ENCODE measurements at regions not wholly inside any gene's neighbourhood (a gene's known extent, or its start where the extent isn't known, plus 50 kb on each side); places are given as distances from the start of the nearest gene placed in this dataset.

- DNase-seq (ENCODE audit: low spot score, unreplicated experiment) = no peak
- Mint-ChIP-seq H3K27me3 (peaks cover 19% of the 10 kb centered on the region), H3K4me3 (ENCODE audit: low read depth) (no peak overlapping the region), H3K9me3 (ENCODE audit: low read depth) (peaks cover 12% of the 10 kb centered on the region), H3K4me1 (ENCODE audit: low read depth) (peaks cover 2% of the 10 kb centered on the region), H3K27ac (no peak overlapping the region), H3K36me3 (ENCODE audit: insufficient read depth) (peaks cover 2% of the 10 kb centered on the region)
- TF ChIP-seq CTCF (IDR thresholded peaks at IDR 0.05; ENCODE audit: unreplicated experiment) = no peak
Measured at GRCh38 chr5:133731951-133732350, 119.6 kb upstream of the FSTL4 start.

GRCh38 chr5:133730866-133731265 is 118.5 kb upstream of the FSTL4 start:
- no peak for DNase-seq (ENCODE audit: low spot score, unreplicated experiment)
- Mint-ChIP-seq H3K4me1 (ENCODE audit: low read depth) (peaks cover 2% of the 10 kb centered on the region), H3K27me3 (peaks cover 22% of the 10 kb centered on the region), H3K27ac (no peak overlapping the region), H3K36me3 (ENCODE audit: insufficient read depth) (peaks cover 2% of the 10 kb centered on the region), H3K4me3 (ENCODE audit: low read depth) (no peak overlapping the region), H3K9me3 (ENCODE audit: low read depth) (peaks cover 12% of the 10 kb centered on the region)
- TF ChIP-seq CTCF (IDR thresholded peaks at IDR 0.05; ENCODE audit: unreplicated experiment) = no peak

GRCh38 chr5:133730346-133730745 is 118.0 kb upstream of the FSTL4 start:
- no peaks in the 10 kb centered on the region for H3K4me1 Mint-ChIP-seq (ENCODE audit: low read depth)
- H3K9me3 Mint-ChIP-seq (ENCODE audit: low read depth) = peaks cover 12% of the 10 kb centered on the region
- H3K27ac Mint-ChIP-seq = no peak overlapping the region
- no peak for TF ChIP-seq CTCF (IDR thresholded peaks at IDR 0.05; ENCODE audit: unreplicated experiment)
- peaks cover 20% of the 10 kb centered on the region for H3K27me3 Mint-ChIP-seq
- DNase-seq (ENCODE audit: low spot score, unreplicated experiment) = no peak
- H3K4me3 Mint-ChIP-seq (ENCODE audit: low read depth) = no peak overlapping the region
- peaks cover 2% of the 10 kb centered on the region for H3K36me3 Mint-ChIP-seq (ENCODE audit: insufficient read depth)

- TF ChIP-seq CTCF (IDR thresholded peaks at IDR 0.05; ENCODE audit: unreplicated experiment) = no peak
- Mint-ChIP-seq H3K9me3 (ENCODE audit: low read depth) (peaks cover 12% of the 10 kb centered on the region), H3K27ac (no peak overlapping the region), H3K4me3 (ENCODE audit: low read depth) (no peak overlapping the region), H3K4me1 (ENCODE audit: low read depth) (no peaks in the 10 kb centered on the region), H3K36me3 (ENCODE audit: insufficient read depth) (peaks cover 2% of the 10 kb centered on the region), H3K27me3 (peaks cover 20% of the 10 kb centered on the region)
- no peak for DNase-seq (ENCODE audit: low spot score, unreplicated experiment)
Measured at GRCh38 chr5:133729800-133730199, 117.5 kb upstream of the FSTL4 start.

DNA sequence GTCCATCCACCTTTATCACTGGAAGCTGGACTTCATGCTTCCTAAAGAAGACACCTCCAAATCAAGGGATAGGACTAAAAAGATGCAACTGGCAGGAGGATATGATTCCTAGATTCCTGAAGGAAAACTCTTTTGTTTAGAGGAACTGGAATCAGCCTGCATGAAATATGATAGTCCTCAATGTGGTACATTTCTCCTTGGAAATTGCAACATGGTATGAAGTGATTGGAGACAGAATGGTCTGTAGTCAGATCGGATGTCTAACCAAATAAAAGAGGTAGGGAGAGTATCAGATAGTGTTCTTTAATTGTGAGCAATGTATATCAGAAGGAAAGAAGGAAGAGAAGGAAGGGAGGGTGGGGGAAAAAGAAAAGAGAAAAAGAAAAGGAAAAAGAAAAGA is 116.1 kb upstream of the FSTL4 start:
- no peak for DNase-seq (ENCODE audit: low spot score, unreplicated experiment)
- no peak for TF ChIP-seq CTCF (IDR thresholded peaks at IDR 0.05; ENCODE audit: unreplicated experiment)
- Mint-ChIP-seq H3K9me3 (ENCODE audit: low read depth) (peaks cover 6% of the 10 kb centered on the region), H3K27ac (no peak overlapping the region), H3K27me3 (peaks cover 16% of the 10 kb centered on the region), H3K4me1 (ENCODE audit: low read depth) (no peaks in the 10 kb centered on the region), H3K36me3 (ENCODE audit: insufficient read depth) (no peaks in the 10 kb centered on the region), H3K4me3 (ENCODE audit: low read depth) (no peak overlapping the region)

Data from progenitor cell of endocrine pancreas (in vitro differentiated cells).